Gastroesophageal sphincter (tissue), 4 donors: ENCODE measurements at regions not wholly inside any gene's neighbourhood (a gene's known extent, or its start where the extent isn't known, plus 50 kb on each side); places are given as distances from the start of the nearest gene placed in this dataset.

Experiments
- ATAC-seq: fragments of 150-250 bp; one replicate; pipeline ENCODE4 v1.9.1; 2016; ENCODE audit warnings: mild to moderate bottlenecking, moderate library complexity
- H3K27ac ChIP-seq, 4 donors: fragments of 200-600 bp; sonication (generic) in 3 of 4; 1 replicate in 3 of 4; 2 replicates in 1 of 4; pipeline ENCODE4 v1.5.1; 2016 to 2019
- H3K27me3 ChIP-seq: fragments of 200-600 bp; sonication (generic); one replicate; pipeline ENCODE4 v1.5.1; 2019
- H3K36me3 ChIP-seq, 2 donors: fragments of 200-600 bp; sonication (generic); one replicate each; pipeline ENCODE4 v1.5.1; 2019; ENCODE audit warnings: control low read depth in 1 of 2
- H3K4me1 ChIP-seq, 3 donors: fragments of 200-600 bp; sonication (generic); 1 replicate in 2 of 3; 2 replicates in 1 of 3; pipeline ENCODE4 v1.5.1; 2016 to 2019; ENCODE audit warnings: control low read depth in 2 of 3
- H3K4me3 ChIP-seq, 2 donors: fragments of 200-600 bp; sonication (generic); one replicate each; pipeline ENCODE4 v1.5.1; 2019; ENCODE audit warnings: mild to moderate bottlenecking in 1 of 2, moderate library complexity in 1 of 2
- H3K9me3 ChIP-seq, 3 donors: fragments of 200-600 bp; sonication (generic); one replicate each; pipeline ENCODE4 v1.5.1; 2017 to 2019; ENCODE audit warnings: control low read depth in 2 of 3
- EP300 ChIP-seq: sonication (generic); formaldehyde crosslinking; IDR thresholded peaks from one replicate; pipeline ENCODE4 v1.6.1; 2017; ENCODE audit warnings: antibody characterized with exemption, mild to moderate bottlenecking
- POLR2A ChIP-seq, 2 donors: fragments of 450-650 bp; IDR thresholded peaks; one replicate each; pipeline ENCODE4 v1.6.1; 2017; ENCODE audit warnings: antibody characterized with exemption in 2 of 2, mild to moderate bottlenecking in 2 of 2, moderate library complexity in 1 of 2
- POLR2AphosphoS5 ChIP-seq: sonication (generic); formaldehyde crosslinking; IDR thresholded peaks from one replicate; pipeline ENCODE4 v1.6.1; 2017; ENCODE audit warnings: antibody characterized with exemption
- WGBS, 2 donors: methylation state at CpG; one replicate each; pipeline ENCODE4 v1.1.5; 2018; ENCODE audit warnings: low coverage in 1 of 2; 5-methylcytosine and 5-hydroxymethylcytosine counted together
- TF ChIP-seq, protein P1 (sequence below), 4 experiments: fragments of 200-600 bp in 2 of 4; fragments of 450-650 bp in 2 of 4; sonication (generic) in 1 of 4; IDR thresholded peaks; one replicate each; pipeline ENCODE4 v1.5.1; 2017 to 2019; ENCODE audit warnings: antibody characterized with exemption in 4 of 4, mild to moderate bottlenecking in 2 of 4, moderate library complexity in 2 of 4

DNA sequence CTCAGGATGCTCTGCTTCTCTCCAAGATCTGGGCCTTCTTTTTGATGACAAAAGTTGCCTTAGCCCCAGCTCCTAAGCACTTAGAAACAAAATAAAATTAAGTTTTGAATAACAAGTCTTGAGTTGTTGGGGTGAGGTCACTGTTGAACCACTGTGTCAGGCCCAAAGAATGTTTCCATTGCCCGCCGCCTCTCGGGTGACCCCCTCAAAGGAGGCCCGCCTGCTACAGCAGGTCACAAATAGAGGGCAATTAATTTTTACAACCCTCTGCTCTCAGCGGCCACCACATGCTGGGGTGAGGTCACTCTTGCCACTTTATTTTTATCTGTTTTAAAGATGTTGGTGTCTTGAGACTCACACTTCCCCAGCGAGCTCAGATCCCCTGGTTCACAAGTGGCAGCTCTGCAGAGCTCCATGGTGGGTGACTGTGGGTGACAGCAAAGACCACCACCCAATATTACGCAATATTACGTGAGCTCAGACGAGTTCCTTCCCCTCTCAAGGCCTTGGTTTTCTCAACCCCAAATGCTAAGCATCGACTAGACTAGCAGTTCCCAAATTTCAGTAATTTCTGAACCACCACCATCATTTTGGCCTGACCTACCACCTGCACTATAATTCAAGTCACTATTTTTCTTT is 247.7 kb upstream of the PMEPA1 start:
- Histone ChIP-seq H3K4me3 (no peak overlapping the region), H3K27ac (peak overlapping the region in 1 of 4 donors; percentile 26), H3K36me3 (no peaks in the 10 kb centered on the region), H3K9me3 (no peaks in the 10 kb centered on the region), H3K27me3 (no peaks in the 10 kb centered on the region), H3K4me1 (peaks cover 0 to 19% (median 2%) of the 10 kb centered on the region in 3 donors)
- 72 to 81% methylated on average over 6 to 10 of the region's 10 CpGs for WGBS, 2 donors
- TF ChIP-seq POLR2A (IDR thresholded peaks at IDR 0.05) (no peak), POLR2AphosphoS5 (no peak), EP300 (no peak)
- TF ChIP-seq, protein P1, sequence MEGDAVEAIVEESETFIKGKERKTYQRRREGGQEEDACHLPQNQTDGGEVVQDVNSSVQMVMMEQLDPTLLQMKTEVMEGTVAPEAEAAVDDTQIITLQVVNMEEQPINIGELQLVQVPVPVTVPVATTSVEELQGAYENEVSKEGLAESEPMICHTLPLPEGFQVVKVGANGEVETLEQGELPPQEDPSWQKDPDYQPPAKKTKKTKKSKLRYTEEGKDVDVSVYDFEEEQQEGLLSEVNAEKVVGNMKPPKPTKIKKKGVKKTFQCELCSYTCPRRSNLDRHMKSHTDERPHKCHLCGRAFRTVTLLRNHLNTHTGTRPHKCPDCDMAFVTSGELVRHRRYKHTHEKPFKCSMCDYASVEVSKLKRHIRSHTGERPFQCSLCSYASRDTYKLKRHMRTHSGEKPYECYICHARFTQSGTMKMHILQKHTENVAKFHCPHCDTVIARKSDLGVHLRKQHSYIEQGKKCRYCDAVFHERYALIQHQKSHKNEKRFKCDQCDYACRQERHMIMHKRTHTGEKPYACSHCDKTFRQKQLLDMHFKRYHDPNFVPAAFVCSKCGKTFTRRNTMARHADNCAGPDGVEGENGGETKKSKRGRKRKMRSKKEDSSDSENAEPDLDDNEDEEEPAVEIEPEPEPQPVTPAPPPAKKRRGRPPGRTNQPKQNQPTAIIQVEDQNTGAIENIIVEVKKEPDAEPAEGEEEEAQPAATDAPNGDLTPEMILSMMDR (IDR thresholded peaks at IDR 0.05), result no peak
- ATAC-seq, result peak; percentile 25

- H3K27me3 ChIP-seq, result no peaks in the 10 kb centered on the region
- TF ChIP-seq EP300, result no peak
- no peak for TF ChIP-seq POLR2A (IDR thresholded peaks at IDR 0.05)
- TF ChIP-seq POLR2AphosphoS5, result no peak
- TF ChIP-seq, protein P1 (IDR thresholded peaks at IDR 0.05), result no peak
- peaks cover 0 to 4% (median 2%) of the 10 kb centered on the region in 3 donors for H3K4me1 ChIP-seq
- no peak overlapping the region for H3K27ac ChIP-seq
- H3K36me3 ChIP-seq, result no peaks in the 10 kb centered on the region
- H3K9me3 ChIP-seq, result no peaks in the 10 kb centered on the region
- no peak overlapping the region for H3K4me3 ChIP-seq
- no peak for ATAC-seq
- WGBS, 2 donors, result 60 to 85% methylated on average over 4 of the region's 4 CpGs
These were observed 243.8 kb upstream of the PMEPA1 start for GRCh38 chr20:57953638-57954037.

DNA sequence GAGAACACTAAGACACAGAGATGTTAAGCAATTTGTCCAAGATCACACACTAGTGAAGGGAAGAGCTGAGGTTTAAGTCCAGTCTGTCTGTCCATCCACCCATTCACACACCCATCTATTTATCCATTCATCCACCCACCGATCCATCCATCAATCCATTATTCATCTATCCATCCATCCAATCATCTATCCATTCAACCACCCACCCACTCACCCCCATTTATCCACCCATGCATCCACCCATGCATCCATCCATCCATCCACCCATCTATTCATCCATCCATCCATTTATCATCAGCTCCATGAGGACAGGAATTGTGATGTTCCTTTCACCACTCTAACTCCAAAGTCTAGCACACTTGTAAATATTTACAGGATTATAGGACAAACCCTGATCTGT is 242.3 kb upstream of the PMEPA1 start:
- H3K4me3 ChIP-seq, result no peak overlapping the region
- no peak for ATAC-seq
- no peak for TF ChIP-seq POLR2A (IDR thresholded peaks at IDR 0.05)
- no peak for TF ChIP-seq POLR2AphosphoS5
- TF ChIP-seq, protein P1 (IDR thresholded peaks at IDR 0.05), result no peak
- no peak for TF ChIP-seq EP300
- H3K27me3 ChIP-seq, result no peaks in the 10 kb centered on the region
- H3K9me3 ChIP-seq, result no peaks in the 10 kb centered on the region
- no peaks in the 10 kb centered on the region for H3K36me3 ChIP-seq
- 100% methylated on average over 1 of the region's 1 CpG for WGBS, 2 donors
- H3K27ac ChIP-seq, result no peak overlapping the region
- H3K4me1 ChIP-seq, result peaks cover 0 to 10% (median 7%) of the 10 kb centered on the region in 3 donors

- ATAC-seq, result no peak
- 98 to 100% methylated on average over 3 of the region's 3 CpGs for WGBS, 2 donors
These were observed 241.7 kb upstream of the PMEPA1 start for GRCh38 chr20:57951549-57951948.

More at GRCh38 chr20:57951549-57951948, 241.7 kb upstream of the PMEPA1 start:
- Histone ChIP-seq H3K27ac (no peak overlapping the region), H3K4me3 (no peak overlapping the region), H3K27me3 (no peaks in the 10 kb centered on the region), H3K4me1 (peaks cover 0 to 10% (median 7%) of the 10 kb centered on the region in 3 donors), H3K36me3 (no peaks in the 10 kb centered on the region), H3K9me3 (no peaks in the 10 kb centered on the region)
- TF ChIP-seq POLR2A (IDR thresholded peaks at IDR 0.05), result no peak
- TF ChIP-seq POLR2AphosphoS5, result no peak
- TF ChIP-seq, protein P1 (IDR thresholded peaks at IDR 0.05), result no peak
- no peak for TF ChIP-seq EP300
